Neural cell (in vitro differentiated cells): ENCODE measurements at regions not wholly inside any gene's neighbourhood (a gene's known extent, or its start where the extent isn't known, plus 50 kb on each side); places are given as distances from the start of the nearest gene placed in this dataset.

Source experiments
- H2AFZ ChIP-seq: fragments of 200-600, 300-800 bp; sonication (generic), shearing (Covaris generic); 2 replicates; pipeline ENCODE4 v1.6.0; 2014; ENCODE audit warnings: low read depth, mild to moderate bottlenecking, antibody characterized with exemption, low read length, moderate library complexity
- H3F3A ChIP-seq: fragments of 200-600 bp; shearing (Covaris generic); 2 replicates; pipeline ENCODE4 v1.6.1; 2016; ENCODE audit warnings: mild to moderate bottlenecking, moderate library complexity, mixed read lengths, antibody characterized with exemption, low read length; ENCODE audit not compliant: insufficient read depth, poor library complexity, severe bottlenecking
- H3K27ac ChIP-seq: fragments of 200-600, 300-800 bp; sonication (generic), shearing (Covaris generic); 2 replicates; pipeline ENCODE4 v1.5.1; 2014; ENCODE audit warnings: mild to moderate bottlenecking, low read length, moderate library complexity
- H3K27me3 ChIP-seq: fragments of 300-800, 200-600 bp; sonication (generic), shearing (Covaris generic); 2 replicates; pipeline ENCODE4 v1.6.0; 2014; ENCODE audit warnings: mild to moderate bottlenecking, low read depth, low read length, moderate library complexity; ENCODE audit not compliant: insufficient read depth
- H3K36me3 ChIP-seq: fragments of 300-800, 200-600 bp; sonication (generic), shearing (Covaris generic); 2 replicates; pipeline ENCODE4 v1.5.1; 2014; ENCODE audit warnings: mild to moderate bottlenecking, antibody characterized with exemption, low read length, moderate library complexity; ENCODE audit not compliant: insufficient read depth
- H3K4me2 ChIP-seq: fragments of 300-800, 200-600 bp; sonication (generic), shearing (Covaris generic); 2 replicates; pipeline ENCODE4 v1.6.0; 2014; ENCODE audit warnings: mild to moderate bottlenecking, low read length
- H3K4me3 ChIP-seq: fragments of 300-800, 200-600 bp; sonication (generic), shearing (Covaris generic); 2 replicates; pipeline ENCODE4 v1.5.1; 2014; ENCODE audit warnings: mild to moderate bottlenecking, low read length, moderate library complexity
- H3K79me2 ChIP-seq: fragments of 200-600 bp; shearing (Covaris generic); replicated peaks from 2 replicates; pipeline ENCODE4 v1.6.0; 2014; ENCODE audit warnings: mild to moderate bottlenecking, low read length, moderate library complexity; ENCODE audit not compliant: insufficient read depth
- H3K9ac ChIP-seq: fragments of 300-800, 200-600 bp; sonication (generic), shearing (Covaris generic); 2 replicates; pipeline ENCODE4 v1.6.1; 2016; ENCODE audit warnings: mild to moderate bottlenecking, low read length, mixed read lengths
- H3K9me2 ChIP-seq: fragments of 200-600 bp; shearing (Covaris generic); 2 replicates; pipeline ENCODE4 v1.6.1; 2016; ENCODE audit warnings: mild to moderate bottlenecking, low read length, mixed read lengths; ENCODE audit not compliant: insufficient read depth
- H3K9me3 ChIP-seq: fragments of 200-600, 300-800 bp; sonication (generic), shearing (Covaris generic); 2 replicates; pipeline ENCODE4 v1.6.1; 2016; ENCODE audit warnings: mild to moderate bottlenecking, mixed run types, low read length, moderate library complexity, mixed read lengths
- H4K20me1 ChIP-seq: fragments of 200-600 bp; shearing (Covaris generic); 2 replicates; pipeline ENCODE4 v1.6.1; 2016; ENCODE audit warnings: mild to moderate bottlenecking, mixed run types; ENCODE audit not compliant: insufficient read depth
- EP300 ChIP-seq: fragments of 450-650 bp; conservative IDR thresholded peaks from 2 replicates; pipeline ENCODE4 v1.6.1; 2014; ENCODE audit warnings: antibody characterized with exemption, mild to moderate bottlenecking, moderate library complexity; ENCODE audit not compliant: poor library complexity, severe bottlenecking
- EZH2 ChIP-seq: fragments of 200-600, 300-800 bp; shearing (Covaris generic), sonication (generic); IDR thresholded peaks from 2 replicates; pipeline ENCODE4 v1.6.1; 2014; ENCODE audit warnings: antibody characterized with exemption, low read length, borderline replicate concordance, mild to moderate bottlenecking; ENCODE audit not compliant: insufficient read depth, poor library complexity, severe bottlenecking
- RAD21 ChIP-seq: fragments of 450-650 bp; conservative IDR thresholded peaks from 2 replicates; pipeline ENCODE4 v1.6.1; 2014; ENCODE audit warnings: antibody characterized with exemption, mild to moderate bottlenecking, moderate library complexity
- SMC3 ChIP-seq: fragments of 450-650 bp; conservative IDR thresholded peaks from 2 replicates; pipeline ENCODE4 v1.6.1; 2014; ENCODE audit warnings: antibody characterized with exemption, mild to moderate bottlenecking, moderate library complexity; ENCODE audit not compliant: poor library complexity
- TAF1 ChIP-seq: IDR thresholded peaks from 2 replicates; pipeline ENCODE4 v1.6.1; 2012; ENCODE audit warnings: low read depth
- TF ChIP-seq, protein P1 (sequence below): fragments of 450-650 bp; IDR thresholded peaks from 2 replicates; pipeline ENCODE4 v1.5.1; 2014; ENCODE audit warnings: antibody characterized with exemption, mild to moderate bottlenecking, moderate library complexity; ENCODE audit not compliant: poor library complexity, severe bottlenecking
- TF ChIP-seq, protein P2 (sequence below): IDR thresholded peaks from 2 replicates; pipeline ENCODE4 v1.6.1; 2012; ENCODE audit warnings: borderline replicate concordance

DNA sequence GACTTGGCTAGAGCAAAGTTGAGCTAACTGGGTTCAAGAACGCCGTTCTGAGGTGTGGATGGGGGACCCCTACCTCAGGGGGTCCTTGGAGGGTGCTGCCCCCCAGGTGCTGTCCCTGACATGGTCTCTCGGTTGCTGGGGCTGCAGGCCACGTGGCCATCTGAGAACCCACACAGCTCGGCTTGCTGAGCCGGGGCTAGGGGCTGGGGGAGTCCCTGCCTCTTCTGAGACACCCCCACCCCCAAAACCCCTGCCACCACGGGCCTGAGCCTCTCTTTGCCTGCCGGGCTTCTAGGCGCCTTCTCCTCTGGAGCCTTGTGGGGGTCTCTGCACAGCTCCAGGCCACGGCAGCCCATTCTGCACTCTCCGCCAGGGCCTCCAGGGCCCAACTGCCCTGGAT, 52.0 kb upstream of the LAMA1 start:
- H3K9me2 ChIP-seq: no peaks in the 10 kb centered on the region
- no peaks in the 10 kb centered on the region for H3K79me2 ChIP-seq
- H3K4me2 ChIP-seq: no peak overlapping the region
- no peaks in the 10 kb centered on the region for H3K9me3 ChIP-seq
- no peaks in the 10 kb centered on the region for H3K27me3 ChIP-seq
- TF ChIP-seq EZH2: no peak
- TF ChIP-seq, protein P1, sequence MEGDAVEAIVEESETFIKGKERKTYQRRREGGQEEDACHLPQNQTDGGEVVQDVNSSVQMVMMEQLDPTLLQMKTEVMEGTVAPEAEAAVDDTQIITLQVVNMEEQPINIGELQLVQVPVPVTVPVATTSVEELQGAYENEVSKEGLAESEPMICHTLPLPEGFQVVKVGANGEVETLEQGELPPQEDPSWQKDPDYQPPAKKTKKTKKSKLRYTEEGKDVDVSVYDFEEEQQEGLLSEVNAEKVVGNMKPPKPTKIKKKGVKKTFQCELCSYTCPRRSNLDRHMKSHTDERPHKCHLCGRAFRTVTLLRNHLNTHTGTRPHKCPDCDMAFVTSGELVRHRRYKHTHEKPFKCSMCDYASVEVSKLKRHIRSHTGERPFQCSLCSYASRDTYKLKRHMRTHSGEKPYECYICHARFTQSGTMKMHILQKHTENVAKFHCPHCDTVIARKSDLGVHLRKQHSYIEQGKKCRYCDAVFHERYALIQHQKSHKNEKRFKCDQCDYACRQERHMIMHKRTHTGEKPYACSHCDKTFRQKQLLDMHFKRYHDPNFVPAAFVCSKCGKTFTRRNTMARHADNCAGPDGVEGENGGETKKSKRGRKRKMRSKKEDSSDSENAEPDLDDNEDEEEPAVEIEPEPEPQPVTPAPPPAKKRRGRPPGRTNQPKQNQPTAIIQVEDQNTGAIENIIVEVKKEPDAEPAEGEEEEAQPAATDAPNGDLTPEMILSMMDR: no peak
- no peak overlapping the region for H3K4me3 ChIP-seq
- no peak overlapping the region for H2AFZ ChIP-seq
- no peaks in the 10 kb centered on the region for H3K36me3 ChIP-seq
- no peak overlapping the region for H3K9ac ChIP-seq
- no peaks in the 10 kb centered on the region for H3F3A ChIP-seq
- no peaks in the 10 kb centered on the region for H4K20me1 ChIP-seq
- no peak overlapping the region for H3K27ac ChIP-seq

DNA sequence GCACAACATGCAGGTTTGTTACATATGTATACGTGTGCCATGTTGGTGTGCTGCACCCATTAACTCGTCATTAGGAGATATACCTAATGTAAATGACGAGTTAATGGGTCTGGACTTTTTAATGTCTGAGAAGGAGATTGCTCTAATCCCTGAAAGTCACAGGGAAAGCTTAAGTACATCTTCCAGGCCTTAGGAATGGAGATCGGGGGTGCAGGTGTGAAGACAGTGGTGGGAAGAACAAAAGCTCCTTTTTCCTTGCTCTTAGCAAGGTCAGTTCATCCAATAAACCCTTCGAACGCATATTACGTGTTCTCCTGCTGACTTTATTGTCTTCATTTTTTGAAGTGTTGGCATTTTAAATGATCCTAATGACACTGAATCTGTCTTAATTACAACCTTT, 50.8 kb upstream of the LAMA1 start:
- Histone ChIP-seq H3K9me3 (no peaks in the 10 kb centered on the region), H3K36me3 (no peaks in the 10 kb centered on the region), H4K20me1 (no peaks in the 10 kb centered on the region), H3K9me2 (no peaks in the 10 kb centered on the region), H3K4me2 (no peak overlapping the region), H2AFZ (no peak overlapping the region), H3K9ac (no peak overlapping the region), H3F3A (no peaks in the 10 kb centered on the region), H3K27ac (no peak overlapping the region), H3K4me3 (no peak overlapping the region), H3K79me2 (no peaks in the 10 kb centered on the region), H3K27me3 (no peaks in the 10 kb centered on the region)
- TF ChIP-seq, protein P2, sequence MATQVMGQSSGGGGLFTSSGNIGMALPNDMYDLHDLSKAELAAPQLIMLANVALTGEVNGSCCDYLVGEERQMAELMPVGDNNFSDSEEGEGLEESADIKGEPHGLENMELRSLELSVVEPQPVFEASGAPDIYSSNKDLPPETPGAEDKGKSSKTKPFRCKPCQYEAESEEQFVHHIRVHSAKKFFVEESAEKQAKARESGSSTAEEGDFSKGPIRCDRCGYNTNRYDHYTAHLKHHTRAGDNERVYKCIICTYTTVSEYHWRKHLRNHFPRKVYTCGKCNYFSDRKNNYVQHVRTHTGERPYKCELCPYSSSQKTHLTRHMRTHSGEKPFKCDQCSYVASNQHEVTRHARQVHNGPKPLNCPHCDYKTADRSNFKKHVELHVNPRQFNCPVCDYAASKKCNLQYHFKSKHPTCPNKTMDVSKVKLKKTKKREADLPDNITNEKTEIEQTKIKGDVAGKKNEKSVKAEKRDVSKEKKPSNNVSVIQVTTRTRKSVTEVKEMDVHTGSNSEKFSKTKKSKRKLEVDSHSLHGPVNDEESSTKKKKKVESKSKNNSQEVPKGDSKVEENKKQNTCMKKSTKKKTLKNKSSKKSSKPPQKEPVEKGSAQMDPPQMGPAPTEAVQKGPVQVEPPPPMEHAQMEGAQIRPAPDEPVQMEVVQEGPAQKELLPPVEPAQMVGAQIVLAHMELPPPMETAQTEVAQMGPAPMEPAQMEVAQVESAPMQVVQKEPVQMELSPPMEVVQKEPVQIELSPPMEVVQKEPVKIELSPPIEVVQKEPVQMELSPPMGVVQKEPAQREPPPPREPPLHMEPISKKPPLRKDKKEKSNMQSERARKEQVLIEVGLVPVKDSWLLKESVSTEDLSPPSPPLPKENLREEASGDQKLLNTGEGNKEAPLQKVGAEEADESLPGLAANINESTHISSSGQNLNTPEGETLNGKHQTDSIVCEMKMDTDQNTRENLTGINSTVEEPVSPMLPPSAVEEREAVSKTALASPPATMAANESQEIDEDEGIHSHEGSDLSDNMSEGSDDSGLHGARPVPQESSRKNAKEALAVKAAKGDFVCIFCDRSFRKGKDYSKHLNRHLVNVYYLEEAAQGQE: no peak
- TF ChIP-seq EZH2 (no peak), SMC3 (no peak), RAD21 (no peak), EP300 (no peak), TAF1 (no peak)
- TF ChIP-seq, protein P1: no peak
